ENCODE measurements at regions not wholly inside any gene's neighbourhood (a gene's known extent, or its start where the extent isn't known, plus 50 kb on each side); places are given as distances from the start of the nearest gene placed in this dataset.

- ChIA-PET CTCF (no interaction called here), POLR2A (ENCODE audit: unreplicated experiment) (no interaction called here)
- Histone ChIP-seq H3K4me1 (ENCODE audit: insufficient read depth, low read length) (no peaks in the 10 kb centered on the region), H4K20me1 (ENCODE audit: low read length) (no peaks in the 10 kb centered on the region), H3K27ac (ENCODE audit: low read length) (no peak overlapping the region), H3K9me2 (replicated peaks; ENCODE audit: low read length) (no peaks in the 10 kb centered on the region), H3K4me2 (ENCODE audit: low read length) (no peak overlapping the region), H3K79me2 (ENCODE audit: low read length) (no peaks in the 10 kb centered on the region), H3K9ac (ENCODE audit: low read length) (no peak overlapping the region), H3F3A (ENCODE audit: low read length, unreplicated experiment) (no peaks in the 10 kb centered on the region), H3K36me3 (ENCODE audit: low read depth, low read length) (no peaks in the 10 kb centered on the region), H2AFZ (ENCODE audit: low read length) (no peak overlapping the region), H3K27me3 (ENCODE audit: low read length) (no peaks in the 10 kb centered on the region), H3K9me3 (ENCODE audit: low read length) (no peaks in the 10 kb centered on the region), H3K4me3 (ENCODE audit: low read length) (no peak overlapping the region)
- ATAC-seq (no peak), DNase-seq (no peak)
- intact Hi-C loops (cut with micrococcal nuclease): no loop called here
- TF ChIP-seq CTCF (conservative IDR thresholded peaks at IDR 0.05; ENCODE audit: low read depth, low read length) (no peak), EZH2phosphoT487 (IDR thresholded peaks at IDR 0.05; ENCODE audit: borderline replicate concordance, low read length) (no peak), EZH2 (IDR thresholded peaks at IDR 0.05; ENCODE audit: low read length, unreplicated experiment) (no peak)
- BruUV-seq (replicated peaks): no TSS peak
Measured at GRCh38 chr2:19631871-19632270, 269.9 kb downstream of the TTC32 start.

GRCh38 chr2:19630921-19631320 lies 270.9 kb downstream of the TTC32 start:
- no peaks in the 10 kb centered on the region for H3K9me2 ChIP-seq (replicated peaks; ENCODE audit: low read length)
- H3K27ac ChIP-seq (ENCODE audit: low read length): no peak overlapping the region
- no TSS peak for BruUV-seq (replicated peaks)
- no peak for DNase-seq
- H3K4me2 ChIP-seq (ENCODE audit: low read length): no peak overlapping the region
- ChIA-PET POLR2A (ENCODE audit: unreplicated experiment) (no interaction called here), CTCF (no interaction called here)
- no peaks in the 10 kb centered on the region for H3K9me3 ChIP-seq (ENCODE audit: low read length)
- H3K27me3 ChIP-seq (ENCODE audit: low read length): no peaks in the 10 kb centered on the region
- TF ChIP-seq EZH2 (IDR thresholded peaks at IDR 0.05; ENCODE audit: low read length, unreplicated experiment) (no peak), EZH2phosphoT487 (IDR thresholded peaks at IDR 0.05; ENCODE audit: borderline replicate concordance, low read length) (no peak), CTCF (conservative IDR thresholded peaks at IDR 0.05; ENCODE audit: low read depth, low read length) (no peak)
- H3K9ac ChIP-seq (ENCODE audit: low read length): no peak overlapping the region
- no peak overlapping the region for H2AFZ ChIP-seq (ENCODE audit: low read length)
- no peaks in the 10 kb centered on the region for H3K4me1 ChIP-seq (ENCODE audit: insufficient read depth, low read length)
- no peak for ATAC-seq
- intact Hi-C loops (cut with micrococcal nuclease): no loop called here
- no peaks in the 10 kb centered on the region for H3K79me2 ChIP-seq (ENCODE audit: low read length)
- no peaks in the 10 kb centered on the region for H3K36me3 ChIP-seq (ENCODE audit: low read depth, low read length)
- H3F3A ChIP-seq (ENCODE audit: low read length, unreplicated experiment): no peaks in the 10 kb centered on the region
- no peaks in the 10 kb centered on the region for H4K20me1 ChIP-seq (ENCODE audit: low read length)
- H3K4me3 ChIP-seq (ENCODE audit: low read length): no peak overlapping the region

DNA sequence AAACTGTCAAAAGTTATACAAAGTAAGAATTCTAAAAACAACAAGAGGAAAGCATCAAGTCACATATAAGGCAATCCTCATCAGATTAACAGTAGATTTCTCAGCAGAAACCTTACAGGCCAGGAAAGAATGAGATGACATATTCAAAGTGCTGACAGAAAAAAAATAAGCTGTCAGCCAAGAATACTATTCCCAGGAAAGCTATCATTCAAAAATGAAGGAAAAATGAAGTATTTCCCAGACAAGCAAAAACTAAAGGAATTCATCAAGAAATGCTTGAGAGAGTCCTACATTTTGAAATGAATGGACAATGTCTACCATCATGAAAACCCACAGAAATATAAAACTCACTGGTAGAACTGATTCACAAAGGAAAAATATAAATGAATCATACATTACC lies 268.9 kb upstream of the OSR1 start:
- no peaks in the 10 kb centered on the region for H3F3A ChIP-seq (ENCODE audit: low read length, unreplicated experiment)
- ATAC-seq (no peak), DNase-seq (no peak)
- intact Hi-C loops (cut with micrococcal nuclease): no loop called here
- H3K4me2 ChIP-seq (ENCODE audit: low read length): no peak overlapping the region
- no peak overlapping the region for H3K27ac ChIP-seq (ENCODE audit: low read length)
- no peak overlapping the region for H3K4me3 ChIP-seq (ENCODE audit: low read length)
- TF ChIP-seq CTCF (conservative IDR thresholded peaks at IDR 0.05; ENCODE audit: low read depth, low read length): no peak
- no peak for TF ChIP-seq EZH2 (IDR thresholded peaks at IDR 0.05; ENCODE audit: low read length, unreplicated experiment)
- no peak for TF ChIP-seq EZH2phosphoT487 (IDR thresholded peaks at IDR 0.05; ENCODE audit: borderline replicate concordance, low read length)
- no peaks in the 10 kb centered on the region for H3K79me2 ChIP-seq (ENCODE audit: low read length)
- no peaks in the 10 kb centered on the region for H3K9me3 ChIP-seq (ENCODE audit: low read length)
- ChIA-PET CTCF (no interaction called here), POLR2A (ENCODE audit: unreplicated experiment) (no interaction called here)
- no peaks in the 10 kb centered on the region for H4K20me1 ChIP-seq (ENCODE audit: low read length)
- H3K9me2 ChIP-seq (replicated peaks; ENCODE audit: low read length): no peaks in the 10 kb centered on the region
- 0 out of 2 replicates have a peak, but pooled peaks cover 7% of the 10 kb centered on the region for H3K4me1 ChIP-seq (ENCODE audit: insufficient read depth, low read length)
- no peaks in the 10 kb centered on the region for H3K36me3 ChIP-seq (ENCODE audit: low read depth, low read length)
- no TSS peak for BruUV-seq (replicated peaks)
- no peak overlapping the region for H3K9ac ChIP-seq (ENCODE audit: low read length)
- no peak overlapping the region for H2AFZ ChIP-seq (ENCODE audit: low read length)
- no peaks in the 10 kb centered on the region for H3K27me3 ChIP-seq (ENCODE audit: low read length)

Measured in PC-3 (cell line).